Activated CD4-positive, alpha-beta memory T cell treated with anti-CD3 and anti-CD28 coated beads, Interleukin-2, amount 10 ng/mL, durations not matched to agents 7 days and 5 days (primary cell): ENCODE measurements at regions not wholly inside any gene's neighbourhood (a gene's known extent, or its start where the extent isn't known, plus 50 kb on each side); places are given as distances from the start of the nearest gene placed in this dataset.

Experiments
- CTCF ChIA-PET: fragments of 350-600 bp; sonication (Branson Sonifier 250); formaldehyde crosslinking; loops from one replicate; lab custom pipeline; 2021; ENCODE audit warnings: antibody characterized with exemption, inconsistent platforms; lab: Charles Lee
- POLR2A ChIA-PET: fragments of 350-600 bp; sonication (Branson Sonifier 250); formaldehyde crosslinking; loops from one replicate; lab custom pipeline; 2021; ENCODE audit warnings: antibody characterized with exemption; lab: Charles Lee
- DNase-seq: peaks from one replicate; pipeline ENCODE4 v3.0.0-alpha.2; 2020
- H3K27ac Mint-ChIP-seq: one replicate; pipeline ENCODE4 v1.8.0; 2021; ENCODE audit warnings: mild to moderate bottlenecking, mixed read lengths
- H3K27me3 Mint-ChIP-seq: one replicate; pipeline ENCODE4 v1.8.0; 2021; ENCODE audit warnings: mixed read lengths
- H3K36me3 Mint-ChIP-seq: one replicate; pipeline ENCODE4 v1.8.0; 2021; ENCODE audit warnings: low read depth, mixed read lengths
- H3K4me1 Mint-ChIP-seq: one replicate; pipeline ENCODE4 v1.8.0; 2021; ENCODE audit warnings: mixed read lengths
- H3K4me3 Mint-ChIP-seq: one replicate; pipeline ENCODE4 v1.8.0; 2021; ENCODE audit warnings: mild to moderate bottlenecking, mixed read lengths
- H3K9me3 Mint-ChIP-seq: one replicate; pipeline ENCODE4 v1.8.0; 2021; ENCODE audit warnings: mixed read lengths

- no peaks in the 10 kb centered on the region for H3K27me3 Mint-ChIP-seq
- peaks cover 2% of the 10 kb centered on the region for H3K9me3 Mint-ChIP-seq
- ChIA-PET CTCF (no interaction called here), POLR2A (no interaction called here)
- H3K36me3 Mint-ChIP-seq, result no peaks in the 10 kb centered on the region
- no peak overlapping the region for H3K27ac Mint-ChIP-seq
- DNase-seq, result no peak
- H3K4me3 Mint-ChIP-seq, result no peak overlapping the region
- H3K4me1 Mint-ChIP-seq, result no peaks in the 10 kb centered on the region
Observed at GRCh38 chr13:53560556-53560955, 531.9 kb downstream of the OLFM4 start.

GRCh38 chr13:53562419-53562818, 533.8 kb downstream of the OLFM4 start:
- ChIA-PET CTCF (no interaction called here), POLR2A (no interaction called here)
- Mint-ChIP-seq H3K4me3 (no peak overlapping the region), H3K27me3 (no peaks in the 10 kb centered on the region), H3K4me1 (no peaks in the 10 kb centered on the region), H3K9me3 (peaks cover 2% of the 10 kb centered on the region), H3K27ac (no peak overlapping the region), H3K36me3 (no peaks in the 10 kb centered on the region)
- DNase-seq, result no peak

GRCh38 chr13:53568491-53568890, 539.9 kb downstream of the OLFM4 start:
- ChIA-PET POLR2A (no interaction called here), CTCF (no interaction called here)
- Mint-ChIP-seq H3K9me3 (no peaks in the 10 kb centered on the region), H3K27me3 (no peaks in the 10 kb centered on the region), H3K4me3 (no peak overlapping the region), H3K36me3 (no peaks in the 10 kb centered on the region), H3K27ac (no peak overlapping the region), H3K4me1 (no peaks in the 10 kb centered on the region)
- DNase-seq, result no peak

GRCh38 chr13:53569453-53569852, 540.8 kb downstream of the OLFM4 start:
- Mint-ChIP-seq H3K36me3 (no peaks in the 10 kb centered on the region), H3K9me3 (no peaks in the 10 kb centered on the region), H3K4me3 (no peak overlapping the region), H3K4me1 (no peaks in the 10 kb centered on the region), H3K27me3 (no peaks in the 10 kb centered on the region), H3K27ac (no peak overlapping the region)
- no peak for DNase-seq
- ChIA-PET CTCF (no interaction called here), POLR2A (no interaction called here)

- ChIA-PET POLR2A (no interaction called here), CTCF (no interaction called here)
- Mint-ChIP-seq H3K4me1 (no peaks in the 10 kb centered on the region), H3K4me3 (no peak overlapping the region), H3K9me3 (peaks cover 14% of the 10 kb centered on the region), H3K27me3 (no peaks in the 10 kb centered on the region), H3K27ac (no peak overlapping the region), H3K36me3 (no peaks in the 10 kb centered on the region)
- no peak for DNase-seq
Observed at GRCh38 chr13:53601113-53601512, 572.5 kb downstream of the OLFM4 start.

- H3K27me3 Mint-ChIP-seq, result no peaks in the 10 kb centered on the region
- no peaks in the 10 kb centered on the region for H3K36me3 Mint-ChIP-seq
- H3K27ac Mint-ChIP-seq, result no peak overlapping the region
- DNase-seq, result no peak
- no peaks in the 10 kb centered on the region for H3K4me1 Mint-ChIP-seq
- H3K4me3 Mint-ChIP-seq, result no peak overlapping the region
- H3K9me3 Mint-ChIP-seq, result peaks cover 12% of the 10 kb centered on the region
- CTCF ChIA-PET, result no interaction called here
- POLR2A ChIA-PET, result no interaction called here
Observed at GRCh38 chr13:53605326-53605725, 576.7 kb downstream of the OLFM4 start.

GRCh38 chr13:53612200-53612599, 583.6 kb downstream of the OLFM4 start:
- no peaks in the 10 kb centered on the region for H3K4me1 Mint-ChIP-seq
- ChIA-PET CTCF (no interaction called here), POLR2A (no interaction called here)
- H3K4me3 Mint-ChIP-seq, result no peak overlapping the region
- DNase-seq, result no peak
- no peaks in the 10 kb centered on the region for H3K36me3 Mint-ChIP-seq
- H3K27me3 Mint-ChIP-seq, result no peaks in the 10 kb centered on the region
- H3K9me3 Mint-ChIP-seq, result no peaks in the 10 kb centered on the region
- no peak overlapping the region for H3K27ac Mint-ChIP-seq

- no peaks in the 10 kb centered on the region for H3K27me3 Mint-ChIP-seq
- H3K36me3 Mint-ChIP-seq, result no peaks in the 10 kb centered on the region
- POLR2A ChIA-PET, result no interaction called here
Observed at GRCh38 chr13:53622456-53622855, 593.8 kb downstream of the OLFM4 start.

GRCh38 chr13:53623146-53623545, 594.5 kb downstream of the OLFM4 start:
- no peak for DNase-seq
- Mint-ChIP-seq H3K27me3 (no peaks in the 10 kb centered on the region), H3K9me3 (no peaks in the 10 kb centered on the region), H3K36me3 (no peaks in the 10 kb centered on the region), H3K27ac (no peak overlapping the region), H3K4me1 (no peaks in the 10 kb centered on the region), H3K4me3 (no peak overlapping the region)
- ChIA-PET CTCF (no interaction called here), POLR2A (no interaction called here)

More at GRCh38 chr13:53622456-53622855, 593.8 kb downstream of the OLFM4 start:
- Mint-ChIP-seq H3K4me1 (no peaks in the 10 kb centered on the region), H3K4me3 (no peak overlapping the region), H3K27ac (no peak overlapping the region), H3K9me3 (no peaks in the 10 kb centered on the region)
- CTCF ChIA-PET, result no interaction called here
- DNase-seq, result no peak

- ChIA-PET CTCF (no interaction called here), POLR2A (no interaction called here)
- DNase-seq, result no peak
- no peaks in the 10 kb centered on the region for H3K27me3 Mint-ChIP-seq
- no peak overlapping the region for H3K4me3 Mint-ChIP-seq
- H3K4me1 Mint-ChIP-seq, result no peaks in the 10 kb centered on the region
- H3K27ac Mint-ChIP-seq, result no peak overlapping the region
- H3K9me3 Mint-ChIP-seq, result peaks cover 3% of the 10 kb centered on the region
- no peaks in the 10 kb centered on the region for H3K36me3 Mint-ChIP-seq
Observed at GRCh38 chr13:53631511-53631910, 602.9 kb downstream of the OLFM4 start.

- ChIA-PET CTCF (no interaction called here), POLR2A (no interaction called here)
- H3K4me3 Mint-ChIP-seq, result no peak overlapping the region
- no peaks in the 10 kb centered on the region for H3K4me1 Mint-ChIP-seq
- H3K27ac Mint-ChIP-seq, result no peak overlapping the region
- no peak for DNase-seq
- H3K36me3 Mint-ChIP-seq, result no peaks in the 10 kb centered on the region
- H3K27me3 Mint-ChIP-seq, result no peaks in the 10 kb centered on the region
- H3K9me3 Mint-ChIP-seq, result peaks cover 7% of the 10 kb centered on the region
Observed at GRCh38 chr13:53638040-53638439, 609.4 kb downstream of the OLFM4 start.

- Mint-ChIP-seq H3K9me3 (peaks cover 7% of the 10 kb centered on the region), H3K4me3 (no peak overlapping the region), H3K27me3 (no peaks in the 10 kb centered on the region), H3K27ac (no peak overlapping the region), H3K4me1 (no peaks in the 10 kb centered on the region), H3K36me3 (no peaks in the 10 kb centered on the region)
- DNase-seq, result no peak
- POLR2A ChIA-PET, result no interaction called here
- CTCF ChIA-PET, result no interaction called here
Observed at GRCh38 chr13:53642306-53642705, 613.7 kb downstream of the OLFM4 start.

GRCh38 chr13:53648673-53649072, 620.1 kb downstream of the OLFM4 start:
- ChIA-PET CTCF (no interaction called here), POLR2A (no interaction called here)
- no peak for DNase-seq
- H3K27ac Mint-ChIP-seq, result no peak overlapping the region
- no peaks in the 10 kb centered on the region for H3K4me1 Mint-ChIP-seq
- no peaks in the 10 kb centered on the region for H3K9me3 Mint-ChIP-seq
- no peak overlapping the region for H3K4me3 Mint-ChIP-seq
- H3K27me3 Mint-ChIP-seq, result no peaks in the 10 kb centered on the region
- H3K36me3 Mint-ChIP-seq, result no peaks in the 10 kb centered on the region

GRCh38 chr13:53672005-53672404, 643.4 kb downstream of the OLFM4 start:
- H3K27me3 Mint-ChIP-seq, result no peaks in the 10 kb centered on the region

GRCh38 chr13:53683146-53683545, 654.5 kb downstream of the OLFM4 start:
- no peaks in the 10 kb centered on the region for H3K27me3 Mint-ChIP-seq
- no peak for DNase-seq
- H3K27ac Mint-ChIP-seq, result no peak overlapping the region
- ChIA-PET POLR2A (no interaction called here), CTCF (no interaction called here)
- H3K4me1 Mint-ChIP-seq, result no peaks in the 10 kb centered on the region
- no peaks in the 10 kb centered on the region for H3K36me3 Mint-ChIP-seq
- H3K9me3 Mint-ChIP-seq, result peaks cover 4% of the 10 kb centered on the region
- H3K4me3 Mint-ChIP-seq, result no peak overlapping the region

More at GRCh38 chr13:53672005-53672404, 643.4 kb downstream of the OLFM4 start:
- Mint-ChIP-seq H3K36me3 (no peaks in the 10 kb centered on the region), H3K27ac (no peak overlapping the region), H3K9me3 (peaks cover 9% of the 10 kb centered on the region), H3K4me1 (no peaks in the 10 kb centered on the region), H3K4me3 (no peak overlapping the region)
- POLR2A ChIA-PET, result no interaction called here
- CTCF ChIA-PET, result no interaction called here
- DNase-seq, result no peak
